ENCODE measurements at regions not wholly inside any gene's neighbourhood (a gene's known extent, or its start where the extent isn't known, plus 50 kb on each side); places are given as distances from the start of the nearest gene placed in this dataset.
"Not testable (repeated sequence)": the region's sequence is repeated elsewhere in the genome, so short reads cannot be mapped to it uniquely, and the experiment has no call there.

GRCh38 chr22:48628891-48629543 lies 1198.7 kb downstream of the BRD1 start:
- no peak for DNase-seq

DNA sequence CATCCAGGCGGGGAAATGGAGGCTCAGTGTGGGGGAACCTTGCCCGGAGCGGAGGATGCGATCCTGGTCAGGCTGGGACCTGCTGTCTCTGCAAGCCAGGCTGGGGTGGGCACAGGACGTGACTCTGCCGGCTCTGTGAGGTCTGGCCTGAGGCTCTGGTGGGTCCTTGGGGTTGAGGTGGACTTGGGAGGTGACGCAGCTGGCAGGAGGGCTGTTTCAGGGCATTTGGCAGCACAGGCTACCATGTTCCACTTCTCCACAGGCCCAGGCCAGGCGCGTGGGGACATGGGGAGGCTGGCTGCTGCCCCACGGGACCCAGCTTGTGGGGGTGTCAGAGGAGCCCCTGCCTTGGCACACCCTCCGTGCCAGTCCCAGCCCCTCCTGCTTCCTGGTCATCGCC lies 1199.7 kb downstream of the BRD1 start:
- no peak for DNase-seq

GRCh38 chr22:48627203-48627602 lies 1200.5 kb downstream of the BRD1 start:
- DNase-seq = no peak

GRCh38 chr22:48624401-48624800 lies 1203.3 kb downstream of the BRD1 start:
- DNase-seq = no peak

DNA sequence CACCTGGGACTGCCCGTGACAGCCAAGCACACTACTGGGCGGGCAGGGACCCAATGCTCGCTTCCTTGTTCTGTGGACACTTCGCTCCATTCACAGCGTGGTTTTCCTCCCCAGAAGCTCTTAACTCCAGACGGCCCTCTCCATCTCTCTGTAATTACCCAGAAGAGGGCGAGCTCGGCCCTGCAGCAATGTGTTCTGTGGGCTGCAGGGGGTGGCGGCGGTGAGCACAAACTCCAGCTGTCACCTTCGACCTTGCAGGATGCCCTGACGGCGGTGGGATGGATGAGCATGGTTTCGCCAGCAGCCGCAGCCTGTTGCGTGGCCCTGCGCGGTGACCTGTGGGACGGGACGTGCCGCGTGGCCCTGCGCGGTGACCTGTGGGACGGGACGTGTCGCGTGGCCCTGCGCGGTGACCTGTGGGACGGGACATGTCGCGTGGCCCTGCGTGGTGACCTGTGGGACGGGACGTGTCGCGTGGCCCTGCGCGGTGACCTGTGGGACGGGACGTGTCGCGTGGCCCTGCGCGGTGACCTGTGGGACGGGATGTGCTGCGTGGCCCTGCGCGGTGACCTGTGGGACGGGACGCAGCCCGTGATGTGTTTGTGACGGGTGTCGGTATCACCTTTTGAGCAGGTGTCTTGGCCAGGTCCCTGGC lies 1204.7 kb downstream of the BRD1 start:
- DNase-seq = no peak

GRCh38 chr22:48621085-48621484 lies 1206.6 kb downstream of the BRD1 start:
- no peak for DNase-seq

- DNase-seq = not testable (repeated sequence)
These were observed 1207.2 kb downstream of the BRD1 start for GRCh38 chr22:48620460-48620859.

DNA sequence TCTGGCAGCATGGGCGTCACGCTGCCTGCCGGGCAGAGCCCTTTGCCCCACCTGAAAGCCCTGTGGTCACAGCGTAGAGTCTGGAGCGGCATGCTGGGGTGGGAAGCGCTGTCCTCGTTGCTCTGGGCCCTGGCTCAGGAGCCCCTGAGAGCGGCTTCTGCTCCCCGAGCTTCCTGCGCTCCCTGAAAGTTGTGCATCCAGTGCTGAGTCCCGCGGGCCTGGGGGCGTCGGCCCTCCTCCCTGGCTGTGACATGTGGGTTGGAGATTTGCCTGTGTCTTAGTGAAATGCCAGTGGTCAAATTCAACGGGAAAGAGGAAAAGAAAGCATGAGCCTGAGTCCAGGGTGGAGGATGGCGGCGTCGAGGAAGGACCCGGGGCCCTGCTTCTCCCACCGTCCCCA lies 1208.0 kb downstream of the BRD1 start:
- no peak for DNase-seq

DNA sequence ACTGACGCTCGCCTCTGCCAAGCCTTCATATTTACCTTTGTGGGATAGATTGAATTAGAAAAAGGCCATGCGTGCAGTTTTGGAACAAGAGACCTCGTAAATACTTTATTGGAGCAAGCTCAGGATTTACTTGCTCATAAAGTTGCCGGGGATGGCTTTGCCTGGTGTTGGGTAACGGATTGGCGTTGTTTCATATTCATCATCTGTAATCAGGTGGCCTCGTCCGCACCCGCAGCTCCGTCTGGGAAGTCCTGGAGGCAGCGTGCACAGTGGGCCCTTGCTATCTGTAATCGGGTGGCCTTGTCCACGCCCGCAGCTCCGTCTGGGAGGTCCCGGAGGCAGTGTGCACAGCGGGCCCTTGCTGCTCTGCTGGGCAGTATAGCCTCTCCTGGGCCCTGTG lies 1209.3 kb downstream of the BRD1 start:
- DNase-seq = no peak

DNA sequence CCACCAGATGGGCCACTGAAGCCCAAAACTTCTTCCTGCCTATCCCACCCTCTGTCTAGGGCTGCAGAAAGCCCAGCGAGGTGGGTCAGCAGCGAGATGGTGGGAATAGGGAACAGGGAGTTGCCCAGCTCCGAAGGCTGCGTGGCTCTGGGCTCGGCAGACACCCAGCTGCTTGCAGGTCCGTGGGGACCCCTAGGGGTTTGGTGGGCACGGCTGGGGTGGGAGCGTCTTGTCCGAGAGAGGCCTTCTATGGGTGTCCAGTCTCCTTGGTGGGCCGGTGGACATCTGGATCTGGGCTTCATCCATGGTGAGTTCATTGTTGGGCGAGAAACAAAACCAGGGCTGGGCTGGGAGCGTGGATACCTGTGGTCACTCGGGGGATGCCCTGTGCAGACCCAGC lies 1211.0 kb downstream of the BRD1 start:
- DNase-seq = no peak

DNA sequence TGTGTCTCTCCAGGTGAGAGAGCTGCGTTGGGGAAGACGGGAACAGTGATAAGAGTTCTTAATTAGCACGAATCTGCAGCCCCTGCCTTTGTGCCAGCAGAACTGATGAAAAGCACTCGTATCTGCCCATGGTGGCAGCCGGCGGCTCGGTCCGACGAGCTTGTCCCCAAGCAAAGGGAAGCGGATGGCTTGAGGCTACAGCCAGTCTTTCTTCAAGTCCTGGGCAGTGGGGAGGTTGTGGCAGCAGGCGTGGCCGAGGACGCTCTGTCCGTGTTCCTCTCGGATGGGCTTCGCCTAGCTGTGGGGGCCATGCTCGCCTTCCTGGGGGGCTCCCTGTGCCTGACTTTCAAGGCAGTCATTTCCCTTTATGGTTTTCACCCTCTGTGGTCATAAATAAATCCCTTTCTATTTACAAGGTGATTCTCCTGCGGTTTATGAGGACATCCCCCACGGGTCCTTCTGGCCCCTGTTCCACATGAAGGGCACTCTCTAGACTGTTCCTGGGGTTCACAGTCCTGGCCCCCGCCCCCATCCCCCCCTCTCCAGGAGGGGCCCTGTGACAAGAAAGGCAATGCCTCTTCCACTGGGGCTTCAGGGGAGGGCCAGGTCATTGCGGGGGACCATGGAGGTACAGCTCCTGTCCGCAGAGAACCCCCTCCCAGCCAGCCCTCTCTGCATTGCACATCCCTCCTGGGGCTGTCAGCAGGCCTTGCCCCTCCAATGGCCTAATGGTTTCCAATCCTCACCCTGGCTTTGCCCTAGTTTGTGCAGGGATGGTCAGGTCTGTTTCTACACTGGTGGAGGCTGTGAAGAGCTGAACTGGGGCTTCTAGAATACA lies 1212.3 kb downstream of the BRD1 start:
- DNase-seq = no peak

DNA sequence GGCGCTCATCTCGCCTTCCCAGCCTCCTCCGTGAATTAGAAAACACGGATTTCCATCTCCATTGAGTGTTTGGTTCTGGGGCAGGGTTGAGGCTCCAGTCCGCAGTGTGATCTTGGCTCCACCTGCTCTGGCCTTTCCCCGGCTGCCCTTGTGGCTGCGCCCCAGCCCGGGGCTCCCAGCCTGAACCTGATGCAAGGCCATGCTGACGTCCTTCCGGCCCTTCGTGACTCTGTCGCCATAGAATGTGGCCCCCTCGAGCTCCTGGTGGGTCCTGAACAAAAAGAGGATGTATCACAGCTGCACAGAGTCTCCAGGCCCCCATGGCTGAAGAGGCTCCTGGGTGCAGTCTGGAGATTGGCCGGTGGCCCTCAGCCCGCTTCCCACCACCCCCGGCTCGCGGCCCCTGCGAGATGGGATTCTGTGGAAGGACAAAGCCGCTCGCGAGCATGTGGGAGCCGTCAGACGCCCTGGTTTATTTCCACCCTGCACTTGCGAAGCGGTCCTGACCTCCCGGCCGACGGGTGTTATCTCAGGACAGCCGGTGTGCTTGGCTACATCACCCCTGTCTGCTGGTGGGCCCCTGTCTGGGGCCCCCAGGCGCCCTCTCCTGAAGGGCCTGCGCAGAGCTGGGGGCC lies 1214.0 kb downstream of the BRD1 start:
- no peak for DNase-seq

- DNase-seq = no peak
These were observed 1215.3 kb downstream of the BRD1 start for GRCh38 chr22:48612077-48612995.

DNA sequence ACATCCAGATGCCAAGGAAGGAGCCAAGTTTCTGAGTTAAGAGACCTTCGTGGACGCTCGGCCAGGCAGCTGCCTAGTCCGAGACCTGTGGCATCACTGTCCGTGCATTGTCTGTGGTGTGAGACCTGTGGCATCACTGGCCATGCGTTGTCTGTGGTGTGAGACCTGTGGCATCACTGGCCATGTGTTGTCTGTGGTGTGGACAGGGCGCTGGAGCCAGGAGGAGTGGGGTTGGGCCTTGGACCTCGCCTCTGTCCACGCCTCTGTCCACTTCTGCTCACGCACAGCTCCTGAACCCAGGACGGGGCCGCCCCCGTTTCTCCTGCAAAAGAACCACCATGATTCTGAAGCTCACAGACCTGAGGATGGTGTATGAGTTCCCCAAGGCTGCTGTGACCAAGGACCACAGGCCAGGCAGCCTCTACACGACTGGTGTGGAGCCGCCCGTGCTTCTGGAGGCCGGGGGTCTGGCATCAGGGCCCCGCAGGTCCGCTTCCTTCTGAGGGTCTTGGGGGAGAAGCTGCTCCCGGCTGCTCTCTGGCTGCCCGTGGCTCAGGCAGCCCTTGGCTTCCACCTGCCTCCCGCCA lies 1218.3 kb downstream of the BRD1 start:
- DNase-seq = no peak

DNA sequence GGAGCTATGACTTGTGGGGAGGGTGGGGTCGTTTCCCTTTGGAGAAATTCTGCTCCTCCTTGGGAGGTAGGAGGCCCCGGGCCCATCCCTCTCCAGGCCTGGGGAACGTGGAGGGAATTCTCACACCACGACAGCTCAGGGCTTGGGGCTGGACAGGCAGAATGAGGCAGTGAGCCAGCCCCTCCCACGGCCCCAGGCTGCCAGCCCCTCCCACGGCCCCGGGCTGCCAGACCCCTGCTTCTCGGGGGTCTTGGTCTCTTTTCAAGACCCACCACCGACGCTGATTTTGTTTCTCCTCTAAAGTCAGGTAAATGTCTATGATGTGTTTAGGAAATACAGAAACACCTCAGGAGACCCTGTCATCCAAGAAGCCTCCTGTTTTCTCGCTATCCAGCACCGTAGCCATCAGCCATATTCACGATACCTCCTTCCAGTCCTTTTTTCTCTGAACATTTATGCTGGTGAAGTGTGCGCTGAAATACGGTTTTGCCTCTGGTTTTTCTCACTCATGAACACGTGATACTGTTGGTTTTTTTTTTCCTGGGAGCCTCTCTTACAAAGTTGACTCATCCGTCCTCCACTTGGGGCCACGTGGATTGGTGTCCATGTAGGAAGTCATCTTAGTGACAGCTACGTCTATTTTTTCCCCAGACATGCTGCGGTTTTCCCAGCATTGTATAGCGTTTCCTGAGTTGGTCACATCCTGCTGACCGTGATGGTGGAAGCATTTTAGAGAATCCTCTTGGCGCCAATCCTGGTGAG lies 1219.6 kb downstream of the BRD1 start:
- DNase-seq = no peak

- no peak for DNase-seq
These were observed 1220.9 kb downstream of the BRD1 start for GRCh38 chr22:48606684-48607307.

- no peak for DNase-seq
These were observed 1221.7 kb downstream of the BRD1 start for GRCh38 chr22:48605856-48606481.

- DNase-seq = no peak
These were observed 1222.5 kb downstream of the BRD1 start for GRCh38 chr22:48605125-48605524.

DNA sequence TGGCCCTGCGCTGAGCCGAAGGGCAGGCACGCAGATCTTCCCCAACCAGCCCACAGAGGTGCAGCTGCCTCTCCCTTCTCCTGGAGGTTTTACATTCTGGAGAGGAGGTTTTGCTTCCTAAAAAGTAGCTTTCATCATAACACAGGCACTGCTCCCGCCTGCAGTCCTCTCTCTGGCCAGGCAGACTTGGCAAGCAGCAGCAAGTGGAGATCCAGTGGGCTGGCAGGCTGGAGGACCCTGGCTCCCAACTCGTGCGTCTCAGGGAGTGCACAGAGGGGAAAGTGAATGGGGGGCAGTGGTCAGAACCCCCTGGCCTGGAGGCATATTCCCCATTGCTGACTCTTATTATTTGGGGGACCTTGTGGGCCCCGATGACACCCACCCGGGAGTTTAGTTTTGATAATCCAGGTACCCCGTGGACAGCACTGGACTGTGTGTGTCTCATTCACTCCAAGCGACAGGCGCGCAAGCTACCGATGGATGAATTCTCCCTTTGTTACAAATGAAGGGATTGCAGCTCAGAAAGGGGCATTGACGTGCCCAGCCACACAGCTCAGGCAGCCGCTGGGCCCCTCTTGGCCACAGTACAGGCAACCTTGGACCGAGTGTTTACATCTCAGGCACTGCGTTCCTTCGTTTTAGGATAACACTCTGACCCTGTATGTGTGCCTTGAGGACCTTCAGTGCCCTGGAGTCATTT lies 1223.9 kb downstream of the BRD1 start:
- no peak for DNase-seq

Measured in EL (cell line).